ENCODE measurements at regions not wholly inside any gene's neighbourhood (a gene's known extent, or its start where the extent isn't known, plus 50 kb on each side); places are given as distances from the start of the nearest gene placed in this dataset.

- H3K27ac ChIP-seq: no peak overlapping the region
Measured at GRCh38 chr3:106860182-106860581, 517.1 kb upstream of the CCDC54 start.

GRCh38 chr3:106862067-106862466 lies 515.2 kb upstream of the CCDC54 start:
- no peak overlapping the region for H3K27ac ChIP-seq
- TF ChIP-seq CTCF (conservative IDR thresholded peaks at IDR 0.05) (peak; percentile 17), ZFX (IDR thresholded peaks at IDR 0.05) (no peak)

More at GRCh38 chr3:106860182-106860581, 517.1 kb upstream of the CCDC54 start:
- no peak for TF ChIP-seq ZFX (IDR thresholded peaks at IDR 0.05)
- TF ChIP-seq CTCF (conservative IDR thresholded peaks at IDR 0.05): no peak

GRCh38 chr3:106877627-106878026 lies 499.6 kb upstream of the CCDC54 start:
- no peak overlapping the region for H3K27ac ChIP-seq
- TF ChIP-seq ZFX (IDR thresholded peaks at IDR 0.05): no peak
- no peak for TF ChIP-seq CTCF (conservative IDR thresholded peaks at IDR 0.05)

GRCh38 chr3:106880206-106880605 lies 497.0 kb upstream of the CCDC54 start:
- TF ChIP-seq ZFX (IDR thresholded peaks at IDR 0.05) (no peak), CTCF (conservative IDR thresholded peaks at IDR 0.05) (no peak)
- no peak overlapping the region for H3K27ac ChIP-seq

- no peak overlapping the region for H3K27ac ChIP-seq
- no peak for TF ChIP-seq ZFX (IDR thresholded peaks at IDR 0.05)
- TF ChIP-seq CTCF (conservative IDR thresholded peaks at IDR 0.05): no peak
Measured at GRCh38 chr3:106881186-106881585, 496.1 kb upstream of the CCDC54 start.

- no peak for TF ChIP-seq CTCF (conservative IDR thresholded peaks at IDR 0.05)
- no peak for TF ChIP-seq ZFX (IDR thresholded peaks at IDR 0.05)
- H3K27ac ChIP-seq: no peak overlapping the region
Measured at GRCh38 chr3:106882297-106882696, 494.9 kb upstream of the CCDC54 start.

GRCh38 chr3:106906074-106906473 lies 471.2 kb upstream of the CCDC54 start:
- H3K27ac ChIP-seq: no peak overlapping the region
- TF ChIP-seq CTCF (conservative IDR thresholded peaks at IDR 0.05) (no peak), ZFX (IDR thresholded peaks at IDR 0.05) (no peak)
